K562 (cell line): ENCODE measurements at regions not wholly inside any gene's neighbourhood (a gene's known extent, or its start where the extent isn't known, plus 50 kb on each side); places are given as distances from the start of the nearest gene placed in this dataset.

Experiments
- BMI1 ChIP-seq: fragments of 150-350 bp; IDR thresholded peaks from 2 replicates; pipeline ENCODE4 v1.6.1; 2014; ENCODE audit warnings: low read length
- CEBPB ChIP-seq: fragments of 450-650 bp; IDR thresholded peaks from 2 replicates; pipeline ENCODE4 v1.6.1; 2016; ENCODE audit warnings: missing genetic modification characterization, missing compliant biosample characterization
- CTCF ChIP-seq, 3 experiments: IDR thresholded peaks in 2 of 3; conservative IDR thresholded peaks in 1 of 3; 2 replicates each; pipeline ENCODE4 v1.5.1; 2011 to 2012; ENCODE audit warnings: low read length in 3 of 3, mild to moderate bottlenecking in 3 of 3, control low read depth in 2 of 3, improper control_type of control experiment in 1 of 3, inconsistent platforms in 1 of 3, low read depth in 1 of 3, mixed read lengths in 1 of 3, moderate library complexity in 1 of 3; ENCODE audit not compliant: insufficient read depth in 2 of 3
- ELK3 ChIP-seq: fragments of 450-650 bp; formaldehyde crosslinking; IDR thresholded peaks from 2 replicates; pipeline ENCODE4 v1.4.0; 2020; ENCODE audit warnings: mild to moderate bottlenecking
- FOSL1 ChIP-seq: fragments of 200-800 bp; sonication (Bioruptor generic); conservative IDR thresholded peaks from 2 replicates; pipeline ENCODE4 v1.6.1; 2016; ENCODE audit warnings: missing genetic modification characterization, missing compliant biosample characterization
- GABPA ChIP-seq: fragments of 200-800 bp; sonication (Bioruptor generic); conservative IDR thresholded peaks from 2 replicates; pipeline ENCODE4 v1.6.1; 2016; ENCODE audit warnings: low read depth, missing genetic modification characterization, missing compliant biosample characterization
- NKRF ChIP-seq: fragments of 450-650 bp; IDR thresholded peaks from 2 replicates; pipeline ENCODE4 v1.6.1; 2016; ENCODE audit warnings: borderline replicate concordance
- RBM14 ChIP-seq: fragments of 200-400 bp; formaldehyde crosslinking; IDR thresholded peaks from 2 replicates; pipeline ENCODE4 v1.6.1; 2018; ENCODE audit warnings: low read depth, mild to moderate bottlenecking, low read length, moderate library complexity, borderline replicate concordance; ENCODE audit not compliant: insufficient read depth
- SFPQ ChIP-seq: fragments of 200-400 bp; formaldehyde crosslinking; IDR thresholded peaks from 2 replicates; pipeline ENCODE4 v1.6.1; 2017; ENCODE audit warnings: mild to moderate bottlenecking, low read depth, low read length, moderate library complexity
- TEAD1 ChIP-seq, 2 experiments: fragments of 450-650 bp in 1 of 2; sonication (generic) in 1 of 2; formaldehyde crosslinking; IDR thresholded peaks; 2 replicates each; pipeline versions ENCODE4 v1.4.0 to v1.8.0; 2020 to 2022; ENCODE audit warnings: mild to moderate bottlenecking in 2 of 2, missing genetic modification reagents in 1 of 2
- UBTF ChIP-seq, 2 experiments: IDR thresholded peaks; 2 replicates each; pipeline ENCODE4 v1.6.1; 2012; ENCODE audit warnings: improper control_type of control experiment in 2 of 2, low read depth in 2 of 2, low read length in 2 of 2, borderline replicate concordance in 1 of 2
- USF1 ChIP-seq: sonication (generic); formaldehyde crosslinking; IDR thresholded peaks from 2 replicates; pipeline ENCODE4 v1.9.0; 2022; ENCODE audit warnings: mild to moderate bottlenecking, missing genetic modification reagents
- ZNF324 ChIP-seq: fragments of 250-450 bp; sonication (Bioruptor Pico); IDR thresholded peaks from 2 replicates; pipeline ENCODE4 v1.4.0; 2020; ENCODE audit warnings: mild to moderate bottlenecking
- ZNF407 ChIP-seq: fragments of 450-650 bp; IDR thresholded peaks from 2 replicates; pipeline ENCODE4 v1.6.1; 2016; ENCODE audit warnings: low read depth

GRCh38 chr1:106879538-106879937, 176.9 kb upstream of the PRMT6 start:
- TF ChIP-seq CEBPB: no peak
- no peak for TF ChIP-seq NKRF
- TF ChIP-seq UBTF (IDR thresholded peaks at IDR 0.05; ENCODE audit: borderline replicate concordance in 1 of 2, low read depth in 2 of 2, low read length in 2 of 2): no peak
- TF ChIP-seq ELK3 (CRISPR knock-in tag): no peak
- TF ChIP-seq SFPQ: no peak
- no peak for TF ChIP-seq CTCF (IDR thresholded peaks at IDR 0.05 in 2 of 3, conservative IDR thresholded peaks at IDR 0.05 in 1 of 3; ENCODE audit: insufficient read depth in 2 of 3, low read depth in 1 of 3, low read length in 3 of 3)
- TF ChIP-seq BMI1: no peak
- TF ChIP-seq TEAD1 (CRISPR knock-in tag; IDR thresholded peaks at IDR 0.05): no peak
- no peak for TF ChIP-seq RBM14
- no peak for TF ChIP-seq USF1 (CRISPR knock-in tag)
- no peak for TF ChIP-seq FOSL1 (tag)
- no peak for TF ChIP-seq ZNF407
- TF ChIP-seq ZNF324 (CRISPR knock-in tag): no peak
- TF ChIP-seq GABPA (tag): no peak
